ENCODE measurements at regions not wholly inside any gene's neighbourhood (a gene's known extent, or its start where the extent isn't known, plus 50 kb on each side); places are given as distances from the start of the nearest gene placed in this dataset.

GRCh38 chr4:17063888-17064287 lies 165.4 kb upstream of the LDB2 start:
- no peak for TF ChIP-seq CTCF (IDR thresholded peaks at IDR 0.05; ENCODE audit: borderline replicate concordance, insufficient read depth, low read depth, low read length)
- no peak overlapping the region for H3K4me3 ChIP-seq (ENCODE audit: low read depth, low read length)

- TF ChIP-seq CTCF (IDR thresholded peaks at IDR 0.05; ENCODE audit: borderline replicate concordance, insufficient read depth, low read depth, low read length), result no peak
- H3K4me3 ChIP-seq (ENCODE audit: low read depth, low read length), result no peak overlapping the region
Measured at GRCh38 chr4:17060230-17060629, 161.8 kb upstream of the LDB2 start.

GRCh38 chr4:17058916-17059741 lies 160.7 kb upstream of the LDB2 start:
- TF ChIP-seq CTCF (IDR thresholded peaks at IDR 0.05; ENCODE audit: borderline replicate concordance, insufficient read depth, low read depth, low read length), result no peak
- no peak overlapping the region for H3K4me3 ChIP-seq (ENCODE audit: low read depth, low read length)

- no peak for TF ChIP-seq CTCF (IDR thresholded peaks at IDR 0.05; ENCODE audit: borderline replicate concordance, insufficient read depth, low read depth, low read length)
- no peak overlapping the region for H3K4me3 ChIP-seq (ENCODE audit: low read depth, low read length)
Measured at GRCh38 chr4:17058536-17058915, 160.1 kb upstream of the LDB2 start.

- no peak for TF ChIP-seq CTCF (IDR thresholded peaks at IDR 0.05; ENCODE audit: borderline replicate concordance, insufficient read depth, low read depth, low read length)
- H3K4me3 ChIP-seq (ENCODE audit: low read depth, low read length), result no peak overlapping the region
Measured at GRCh38 chr4:17057035-17057434, 158.6 kb upstream of the LDB2 start.

- no peak for TF ChIP-seq CTCF (IDR thresholded peaks at IDR 0.05; ENCODE audit: borderline replicate concordance, insufficient read depth, low read depth, low read length)
- H3K4me3 ChIP-seq (ENCODE audit: low read depth, low read length), result no peak overlapping the region
Measured at GRCh38 chr4:17055788-17056187, 157.3 kb upstream of the LDB2 start.

GRCh38 chr4:17045866-17046265 lies 147.4 kb upstream of the LDB2 start:
- no peak for TF ChIP-seq CTCF (IDR thresholded peaks at IDR 0.05; ENCODE audit: borderline replicate concordance, insufficient read depth, low read depth, low read length)
- no peak overlapping the region for H3K4me3 ChIP-seq (ENCODE audit: low read depth, low read length)
